OCI-LY7 (cell line): ENCODE measurements at regions not wholly inside any gene's neighbourhood (a gene's known extent, or its start where the extent isn't known, plus 50 kb on each side); places are given as distances from the start of the nearest gene placed in this dataset.

ENCODE experiments used
- EZH2phosphoT487 ChIP-seq: fragments of 200-600 bp; sonication (generic); IDR thresholded peaks from 2 replicates; pipeline ENCODE4 v1.6.1; 2018; ENCODE audit warnings: low read depth, borderline replicate concordance, mild to moderate bottlenecking, mixed run types, antibody characterized with exemption, low read length, moderate library complexity, mixed read lengths
- TF ChIP-seq, protein P1 (sequence below): fragments of 200-600 bp; sonication (generic); conservative IDR thresholded peaks from 2 replicates; pipeline ENCODE4 v1.5.1; 2014; ENCODE audit warnings: mild to moderate bottlenecking, antibody characterized with exemption, low read length, moderate library complexity, mixed read lengths

- TF ChIP-seq, protein P1, sequence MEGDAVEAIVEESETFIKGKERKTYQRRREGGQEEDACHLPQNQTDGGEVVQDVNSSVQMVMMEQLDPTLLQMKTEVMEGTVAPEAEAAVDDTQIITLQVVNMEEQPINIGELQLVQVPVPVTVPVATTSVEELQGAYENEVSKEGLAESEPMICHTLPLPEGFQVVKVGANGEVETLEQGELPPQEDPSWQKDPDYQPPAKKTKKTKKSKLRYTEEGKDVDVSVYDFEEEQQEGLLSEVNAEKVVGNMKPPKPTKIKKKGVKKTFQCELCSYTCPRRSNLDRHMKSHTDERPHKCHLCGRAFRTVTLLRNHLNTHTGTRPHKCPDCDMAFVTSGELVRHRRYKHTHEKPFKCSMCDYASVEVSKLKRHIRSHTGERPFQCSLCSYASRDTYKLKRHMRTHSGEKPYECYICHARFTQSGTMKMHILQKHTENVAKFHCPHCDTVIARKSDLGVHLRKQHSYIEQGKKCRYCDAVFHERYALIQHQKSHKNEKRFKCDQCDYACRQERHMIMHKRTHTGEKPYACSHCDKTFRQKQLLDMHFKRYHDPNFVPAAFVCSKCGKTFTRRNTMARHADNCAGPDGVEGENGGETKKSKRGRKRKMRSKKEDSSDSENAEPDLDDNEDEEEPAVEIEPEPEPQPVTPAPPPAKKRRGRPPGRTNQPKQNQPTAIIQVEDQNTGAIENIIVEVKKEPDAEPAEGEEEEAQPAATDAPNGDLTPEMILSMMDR, result no peak
- no peak for TF ChIP-seq EZH2phosphoT487
Observed at GRCh38 chr22:44650806-44651205, 51.2 kb upstream of the PRR5 start.
